ENCODE measurements at regions not wholly inside any gene's neighbourhood (a gene's known extent, or its start where the extent isn't known, plus 50 kb on each side); places are given as distances from the start of the nearest gene placed in this dataset.

DNA sequence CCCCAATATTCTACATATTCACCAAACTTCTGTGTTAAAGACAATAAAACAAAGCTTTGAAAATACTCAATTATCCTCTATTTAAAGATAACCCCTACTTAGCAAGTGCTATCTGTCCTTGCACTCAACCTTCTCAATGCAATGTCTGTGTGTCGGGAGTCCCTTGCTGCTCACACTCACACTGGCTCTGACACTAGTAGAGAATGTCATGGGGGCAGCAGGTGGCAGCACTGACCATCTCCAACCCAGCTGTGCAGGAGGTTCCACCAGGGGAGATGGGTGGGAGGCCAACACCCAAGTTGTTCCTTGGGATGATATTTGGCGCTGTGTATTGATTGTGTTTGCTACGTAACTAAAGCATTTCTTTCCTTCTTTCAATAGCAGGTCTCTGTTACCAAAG, 59.4 kb upstream of the SIMC1 start:
- H3K4me3 ChIP-seq (ENCODE audit: low read depth, low read length) = no peak overlapping the region
- no peak for DNase-seq (ENCODE audit: low read depth)
- TF ChIP-seq, protein P1, sequence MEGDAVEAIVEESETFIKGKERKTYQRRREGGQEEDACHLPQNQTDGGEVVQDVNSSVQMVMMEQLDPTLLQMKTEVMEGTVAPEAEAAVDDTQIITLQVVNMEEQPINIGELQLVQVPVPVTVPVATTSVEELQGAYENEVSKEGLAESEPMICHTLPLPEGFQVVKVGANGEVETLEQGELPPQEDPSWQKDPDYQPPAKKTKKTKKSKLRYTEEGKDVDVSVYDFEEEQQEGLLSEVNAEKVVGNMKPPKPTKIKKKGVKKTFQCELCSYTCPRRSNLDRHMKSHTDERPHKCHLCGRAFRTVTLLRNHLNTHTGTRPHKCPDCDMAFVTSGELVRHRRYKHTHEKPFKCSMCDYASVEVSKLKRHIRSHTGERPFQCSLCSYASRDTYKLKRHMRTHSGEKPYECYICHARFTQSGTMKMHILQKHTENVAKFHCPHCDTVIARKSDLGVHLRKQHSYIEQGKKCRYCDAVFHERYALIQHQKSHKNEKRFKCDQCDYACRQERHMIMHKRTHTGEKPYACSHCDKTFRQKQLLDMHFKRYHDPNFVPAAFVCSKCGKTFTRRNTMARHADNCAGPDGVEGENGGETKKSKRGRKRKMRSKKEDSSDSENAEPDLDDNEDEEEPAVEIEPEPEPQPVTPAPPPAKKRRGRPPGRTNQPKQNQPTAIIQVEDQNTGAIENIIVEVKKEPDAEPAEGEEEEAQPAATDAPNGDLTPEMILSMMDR (conservative IDR thresholded peaks at IDR 0.05; ENCODE audit: low read depth, low read length) = peak; percentile 26

DNA sequence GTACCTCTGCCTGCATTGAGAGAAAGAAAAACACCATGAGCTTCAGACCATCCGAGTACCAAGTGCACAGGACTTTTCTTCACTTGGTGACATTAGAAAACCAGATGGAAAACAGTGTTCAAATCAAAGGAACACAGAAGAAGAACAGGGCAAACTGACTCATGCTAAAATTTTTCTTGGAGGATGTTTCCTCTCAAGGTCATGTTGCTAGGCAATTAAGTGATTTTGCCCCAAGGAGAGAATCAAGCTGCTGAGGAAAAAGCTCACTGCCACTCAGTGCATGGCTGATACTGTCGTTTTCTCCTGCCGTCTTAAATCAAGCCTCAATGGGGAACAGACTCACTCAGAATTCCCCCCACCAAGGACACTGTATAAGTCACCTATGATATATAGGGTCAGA, 57.9 kb upstream of the SIMC1 start:
- no peak overlapping the region for H3K4me3 ChIP-seq (ENCODE audit: low read depth, low read length)
- TF ChIP-seq, protein P1 (conservative IDR thresholded peaks at IDR 0.05; ENCODE audit: low read depth, low read length) = no peak
- no peak for DNase-seq (ENCODE audit: low read depth)

DNA sequence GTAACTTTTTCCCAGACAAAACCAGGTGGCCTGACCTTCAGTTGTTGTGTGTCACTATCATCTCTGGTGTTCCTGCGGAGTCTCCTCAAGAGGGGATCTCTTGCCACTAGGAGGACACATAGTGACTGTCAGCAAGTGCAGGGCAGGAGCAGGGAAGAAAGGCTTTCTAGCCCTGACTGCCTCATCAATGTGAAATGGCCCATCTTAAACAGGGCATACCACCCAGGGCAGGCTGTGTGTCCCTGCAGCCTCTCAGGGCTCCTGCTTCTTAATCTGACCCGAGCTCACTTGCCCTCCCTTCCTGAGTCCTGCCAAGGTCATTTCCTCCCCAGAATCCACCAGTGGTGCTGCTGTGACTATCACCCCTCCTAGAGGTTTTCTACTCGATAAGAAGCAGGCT, 57.4 kb upstream of the SIMC1 start:
- H3K4me3 ChIP-seq (ENCODE audit: low read depth, low read length) = no peak overlapping the region
- TF ChIP-seq, protein P1 (conservative IDR thresholded peaks at IDR 0.05; ENCODE audit: low read depth, low read length) = no peak
- DNase-seq (ENCODE audit: low read depth) = no peak

DNA sequence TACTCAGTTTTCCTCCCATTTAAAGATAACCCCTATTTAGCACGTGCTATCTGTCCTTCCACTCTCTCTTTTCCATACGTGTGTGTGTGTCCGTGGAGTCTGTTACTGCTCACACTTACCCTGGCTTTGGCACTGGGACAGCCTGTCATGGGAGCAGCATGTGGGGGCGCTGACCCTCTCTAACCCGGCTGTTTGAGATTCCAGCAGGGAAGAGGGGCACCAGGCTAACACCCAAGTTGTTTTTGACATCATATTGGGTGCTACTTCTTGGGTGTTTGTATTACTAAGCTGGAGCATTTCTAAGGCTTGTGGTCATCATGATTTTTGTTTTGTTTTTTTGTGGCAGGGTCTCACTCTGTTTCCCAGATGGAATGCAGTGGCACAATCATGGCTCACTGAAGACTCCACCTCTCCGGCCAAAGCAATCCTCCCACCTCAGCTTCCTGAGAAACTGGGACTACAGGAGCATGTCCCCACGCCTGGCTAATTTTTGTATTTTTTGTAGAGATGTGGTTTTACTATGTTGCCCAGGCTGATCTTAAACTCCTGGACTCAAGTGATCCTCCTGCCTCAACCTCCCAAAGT, 56.9 kb upstream of the SIMC1 start:
- no peak overlapping the region for H3K4me3 ChIP-seq (ENCODE audit: low read depth, low read length)
- DNase-seq (ENCODE audit: low read depth) = peak; percentile 83
- TF ChIP-seq, protein P1 (conservative IDR thresholded peaks at IDR 0.05; ENCODE audit: low read depth, low read length) = no peak

DNA sequence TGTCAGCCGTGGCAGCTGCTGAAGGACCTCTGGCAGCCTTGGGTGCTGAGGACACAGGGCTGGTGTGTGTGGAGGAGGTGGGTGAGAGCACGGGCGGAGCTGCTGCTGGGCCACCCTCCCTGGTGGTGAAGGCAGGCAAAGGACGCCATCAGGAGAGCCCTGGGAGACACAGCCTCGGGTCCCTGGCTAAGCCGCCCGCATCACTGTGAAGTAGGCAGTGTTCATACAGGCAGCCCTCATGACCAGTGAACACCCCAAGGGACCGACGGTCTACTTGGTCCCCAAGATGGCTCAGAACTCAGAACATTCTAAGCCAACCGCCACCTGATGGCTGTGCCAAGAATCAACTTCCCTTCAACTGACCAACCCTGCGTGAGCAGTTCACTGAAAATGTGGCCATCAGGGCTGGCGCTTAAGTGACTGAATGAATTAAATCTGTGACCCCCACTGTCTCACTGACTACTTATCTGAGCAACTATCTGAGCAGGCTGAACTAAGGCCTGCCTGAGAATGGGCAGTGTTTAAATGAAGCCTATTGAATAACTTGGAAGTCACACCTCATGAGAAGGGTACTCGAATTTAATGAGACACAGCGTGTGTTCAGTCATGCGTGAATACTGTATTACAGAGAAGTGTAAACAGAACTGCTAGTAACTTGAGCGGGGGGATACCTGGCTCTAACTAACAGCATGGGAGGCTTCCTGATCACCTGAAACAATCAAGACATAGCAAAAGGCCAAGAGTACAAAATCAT, 54.7 kb upstream of the SIMC1 start:
- H3K4me3 ChIP-seq (ENCODE audit: low read depth, low read length) = no peak overlapping the region
- DNase-seq (ENCODE audit: low read depth) = no peak
- TF ChIP-seq, protein P1 (conservative IDR thresholded peaks at IDR 0.05; ENCODE audit: low read depth, low read length) = no peak

DNA sequence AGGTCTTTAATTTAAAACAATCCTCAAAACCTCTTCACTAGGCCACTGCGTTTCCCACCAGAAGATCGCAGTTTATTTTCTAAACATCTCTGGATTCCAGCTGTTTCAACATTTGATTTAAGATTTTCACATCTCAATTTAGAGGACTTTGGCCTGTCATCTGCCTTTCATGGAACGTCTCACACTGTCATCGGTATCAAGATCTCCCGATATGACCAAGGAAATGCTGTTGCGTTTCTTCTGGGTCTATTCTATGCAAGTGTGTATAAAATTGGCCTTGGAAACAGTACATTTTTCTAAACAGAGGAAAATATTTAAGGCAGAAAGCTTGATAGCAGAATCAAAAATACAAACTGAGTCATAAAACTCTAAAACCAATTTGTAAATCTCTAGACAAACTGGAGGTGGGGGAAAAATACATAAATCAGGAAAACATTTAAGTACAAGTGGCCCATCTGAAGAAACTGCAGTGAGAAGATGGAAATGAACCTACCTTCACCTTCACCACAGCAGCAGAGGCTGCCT, 53.6 kb upstream of the SIMC1 start:
- TF ChIP-seq, protein P1 (conservative IDR thresholded peaks at IDR 0.05; ENCODE audit: low read depth, low read length) = no peak
- no peak for DNase-seq (ENCODE audit: low read depth)
- H3K4me3 ChIP-seq (ENCODE audit: low read depth, low read length) = no peak overlapping the region

All from epithelial cell of proximal tubule (primary cell).